GM12864 (cell line): ENCODE measurements at regions not wholly inside any gene's neighbourhood (a gene's known extent, or its start where the extent isn't known, plus 50 kb on each side); places are given as distances from the start of the nearest gene placed in this dataset.

Experiments used
- DNase-seq: peaks from one replicate; pipeline ENCODE4 v3.0.0-alpha.2; 2011; ENCODE audit warnings: low read depth
- H3K4me3 ChIP-seq: 2 replicates; pipeline ENCODE4 v1.5.1; 2011; ENCODE audit warnings: mild to moderate bottlenecking, low read depth, low read length, control low read depth
- CTCF ChIP-seq: IDR thresholded peaks from 2 replicates; pipeline ENCODE4 v1.5.1; 2011; ENCODE audit warnings: low read depth, mild to moderate bottlenecking, moderate library complexity, low read length, control low read depth, inconsistent platforms; ENCODE audit errors: missing control alignments

GRCh38 chr11:97514446-97514845 lies 1124.6 kb downstream of the JRKL start:
- DNase-seq, result no peak
- no peak for TF ChIP-seq CTCF
- H3K4me3 ChIP-seq, result no peak overlapping the region

- no peak for TF ChIP-seq CTCF
- DNase-seq, result no peak
- H3K4me3 ChIP-seq, result no peak overlapping the region
Measured at GRCh38 chr11:97516688-97517087, 1126.9 kb downstream of the JRKL start.

DNA sequence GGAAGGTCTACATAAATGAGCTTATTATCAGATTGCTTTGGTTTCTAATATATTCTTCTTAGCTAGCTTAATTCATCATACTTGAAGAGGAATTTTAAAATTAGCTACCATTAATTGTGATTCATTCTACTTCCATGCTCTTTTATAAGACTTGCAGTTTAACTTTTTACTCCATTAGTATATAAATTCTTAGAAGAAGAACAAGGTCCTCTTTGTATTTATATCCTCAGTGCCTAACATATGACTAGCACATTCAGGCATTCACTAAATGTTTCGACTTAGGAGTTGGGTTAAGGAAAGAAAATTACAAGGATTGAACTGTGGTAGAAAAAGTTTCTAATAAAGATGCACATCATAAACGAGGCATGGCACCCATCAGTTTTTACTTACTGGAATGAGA lies 1135.5 kb downstream of the JRKL start:
- TF ChIP-seq CTCF, result no peak
- no peak for DNase-seq
- no peak overlapping the region for H3K4me3 ChIP-seq

- DNase-seq, result no peak
- H3K4me3 ChIP-seq, result no peak overlapping the region
- no peak for TF ChIP-seq CTCF
Measured at GRCh38 chr11:97537407-97538150, 1147.8 kb downstream of the JRKL start.

DNA sequence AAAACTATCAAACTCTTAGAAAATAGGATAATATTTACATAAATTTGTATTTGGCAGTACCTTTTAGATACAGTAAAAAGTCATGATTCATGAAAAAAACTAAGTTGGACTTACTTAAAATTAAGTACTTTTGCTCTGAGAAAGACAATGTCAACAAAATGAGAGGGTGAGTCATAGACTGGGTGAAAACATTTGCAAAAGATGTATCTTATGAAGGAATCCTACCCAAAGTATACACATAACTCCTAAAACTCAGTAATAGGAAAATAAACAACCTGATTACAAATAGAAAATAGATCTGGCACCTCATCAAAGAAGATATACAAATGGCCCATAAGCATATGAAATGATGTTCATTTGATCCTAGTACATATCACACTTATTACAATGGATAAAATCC lies 1154.6 kb downstream of the JRKL start:
- no peak for DNase-seq
- no peak for TF ChIP-seq CTCF
- no peak overlapping the region for H3K4me3 ChIP-seq

DNA sequence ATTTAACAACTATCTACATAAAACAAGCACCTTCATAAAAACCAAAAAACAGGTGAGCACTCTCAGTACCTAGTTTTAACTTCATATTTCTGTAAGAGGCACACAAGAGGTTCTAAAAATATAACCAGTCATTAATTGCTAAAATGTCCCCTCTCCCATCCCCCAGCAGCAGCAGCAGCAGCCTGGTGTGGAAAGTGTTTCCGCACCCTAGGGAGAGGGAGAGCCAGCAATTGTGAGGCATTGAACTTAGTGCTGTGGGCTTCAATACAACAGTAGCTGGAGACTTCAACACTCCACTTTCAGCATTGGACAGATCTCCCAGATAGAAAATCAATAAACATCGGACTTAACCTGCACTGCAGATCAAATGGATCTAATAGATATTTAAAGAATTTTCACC lies 1158.5 kb downstream of the JRKL start:
- H3K4me3 ChIP-seq, result no peak overlapping the region
- DNase-seq, result no peak
- no peak for TF ChIP-seq CTCF

DNA sequence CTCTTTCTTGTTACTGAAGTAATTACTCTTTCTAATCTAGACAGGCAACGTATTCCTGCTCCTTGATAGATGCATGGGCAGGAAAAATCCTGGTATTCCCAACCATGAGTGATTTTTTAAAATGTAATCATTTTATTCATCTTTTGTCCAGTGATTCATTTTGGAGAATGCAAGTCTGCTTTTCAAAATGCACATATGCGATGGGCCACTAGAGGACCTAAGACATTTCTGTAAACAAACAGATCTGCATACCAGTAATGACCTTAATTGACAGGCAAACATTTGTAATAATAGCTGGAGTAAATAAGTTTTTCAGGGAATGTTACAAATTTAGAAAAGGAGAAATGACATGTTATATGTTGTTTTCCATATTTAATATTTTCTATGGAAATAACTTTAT lies 1167.6 kb downstream of the JRKL start:
- no peak overlapping the region for H3K4me3 ChIP-seq
- no peak for TF ChIP-seq CTCF
- DNase-seq, result no peak
